Head of caudate nucleus (tissue), 42 donors: ENCODE measurements at regions not wholly inside any gene's neighbourhood (a gene's known extent, or its start where the extent isn't known, plus 50 kb on each side); places are given as distances from the start of the nearest gene placed in this dataset.
A peak's percentile ranks its signal among the peaks of the same experiment; 100 is the strongest.
"Not testable (repeated sequence)": the region's sequence is repeated elsewhere in the genome, so short reads cannot be mapped to it uniquely, and the experiment has no call there.

Experiments
- DNase-seq, 42 donors: peaks; one replicate each; pipeline versions ENCODE4 v3.0.0 to v3.0.0-alpha.2; 2020 to 2021; ENCODE audit warnings: mixed read lengths in 7 of 42
- intact Hi-C: fragments of 100-400 bp; cut with DNase I; formaldehyde crosslinking; loops from one replicate; pipeline ENCODE4 v1.15.0; 2022

GRCh38 chr5:118520771-118521415, 467.5 kb downstream of the DTWD2 start:
- no peak for DNase-seq
- intact Hi-C loops, result no loop called here

GRCh38 chr5:118519466-118519865, 468.9 kb downstream of the DTWD2 start:
- intact Hi-C loops, result no loop called here
- no peak for DNase-seq

GRCh38 chr5:118518720-118519119, 469.6 kb downstream of the DTWD2 start:
- DNase-seq, result no peak
- intact Hi-C loops, result no loop called here

GRCh38 chr5:118511846-118512245, 476.5 kb downstream of the DTWD2 start:
- no peak for DNase-seq
- intact Hi-C loops, result no loop called here

GRCh38 chr5:118506217-118506852, 482.0 kb downstream of the DTWD2 start:
- intact Hi-C loops, result no loop called here
- no peak for DNase-seq

- DNase-seq, intact Hi-C loops: not testable (repeated sequence)
These were observed 486.1 kb downstream of the DTWD2 start for GRCh38 chr5:118502232-118502631.

GRCh38 chr5:118491351-118491750, 497.0 kb downstream of the DTWD2 start:
- no peak for DNase-seq
- intact Hi-C loops, result no loop called here

- intact Hi-C loops, result no loop called here
- no peak for DNase-seq
These were observed 501.6 kb downstream of the DTWD2 start for GRCh38 chr5:118486647-118487225.

- DNase-seq, result no peak
- intact Hi-C loops, result no loop called here
These were observed 509.1 kb downstream of the DTWD2 start for GRCh38 chr5:118479285-118479684.

- no peak for DNase-seq
- intact Hi-C loops, result no loop called here
These were observed 509.5 kb downstream of the DTWD2 start for GRCh38 chr5:118478852-118479251.

GRCh38 chr5:118468085-118468484, 520.3 kb downstream of the DTWD2 start:
- no peak for DNase-seq
- intact Hi-C loops, result no loop called here

- intact Hi-C loops, result no loop called here
- peak in 7 of 42 donors; percentile 14 to 53 (median 20) for DNase-seq
These were observed 521.2 kb downstream of the DTWD2 start for GRCh38 chr5:118467103-118467502.

GRCh38 chr5:118466418-118466817, 521.9 kb downstream of the DTWD2 start:
- DNase-seq, result no peak
- intact Hi-C loops, result no loop called here

- intact Hi-C loops, DNase-seq: not testable (repeated sequence)
These were observed 526.1 kb downstream of the DTWD2 start for GRCh38 chr5:118462276-118462675.

GRCh38 chr5:118461436-118461835, 526.9 kb downstream of the DTWD2 start:
- DNase-seq, result no peak
- intact Hi-C loops, result no loop called here

GRCh38 chr5:118459490-118459889, 528.9 kb downstream of the DTWD2 start:
- DNase-seq, result no peak
- intact Hi-C loops, result no loop called here

GRCh38 chr5:118456085-118456484, 532.3 kb downstream of the DTWD2 start:
- no peak for DNase-seq
- intact Hi-C loops, result no loop called here

- no peak for DNase-seq
- intact Hi-C loops, result no loop called here
These were observed 536.6 kb downstream of the DTWD2 start for GRCh38 chr5:118451697-118452247.

GRCh38 chr5:118450554-118451332, 537.6 kb downstream of the DTWD2 start:
- intact Hi-C loops, result no loop called here
- no peak for DNase-seq

- intact Hi-C loops, result no loop called here
- no peak for DNase-seq
These were observed 541.0 kb downstream of the DTWD2 start for GRCh38 chr5:118447350-118447749.
